Fibroblast of the conjunctiva (primary cell): ENCODE measurements at regions not wholly inside any gene's neighbourhood (a gene's known extent, or its start where the extent isn't known, plus 50 kb on each side); places are given as distances from the start of the nearest gene placed in this dataset.
"Not testable (repeated sequence)": the region's sequence is repeated elsewhere in the genome, so short reads cannot be mapped to it uniquely, and the experiment has no call there.

Experiments
- DNase-seq: peaks from one replicate; pipeline ENCODE4 v3.0.0-alpha.2; 2010; ENCODE audit warnings: low read depth

GRCh38 chr15:95698951-95699350 lies 631.5 kb upstream of the NR2F2 start:
- no peak for DNase-seq

- no peak for DNase-seq
Measured at GRCh38 chr15:95699578-95699977, 630.9 kb upstream of the NR2F2 start.

GRCh38 chr15:95700692-95701091 lies 629.8 kb upstream of the NR2F2 start:
- DNase-seq, result not testable (repeated sequence)

- DNase-seq, result no peak
Measured at GRCh38 chr15:95701410-95701809, 629.1 kb upstream of the NR2F2 start.

GRCh38 chr15:95709959-95710695 lies 620.4 kb upstream of the NR2F2 start:
- no peak for DNase-seq

GRCh38 chr15:95712785-95713184 lies 617.7 kb upstream of the NR2F2 start:
- no peak for DNase-seq

GRCh38 chr15:95713324-95713723 lies 617.2 kb upstream of the NR2F2 start:
- no peak for DNase-seq

- DNase-seq, result no peak
Measured at GRCh38 chr15:95715116-95715903, 615.2 kb upstream of the NR2F2 start.

- no peak for DNase-seq
Measured at GRCh38 chr15:95715906-95716656, 614.4 kb upstream of the NR2F2 start.

GRCh38 chr15:95716708-95717107 lies 613.8 kb upstream of the NR2F2 start:
- no peak for DNase-seq

GRCh38 chr15:95718441-95718840 lies 612.1 kb upstream of the NR2F2 start:
- no peak for DNase-seq

GRCh38 chr15:95724908-95725633 lies 605.4 kb upstream of the NR2F2 start:
- DNase-seq, result no peak

- no peak for DNase-seq
Measured at GRCh38 chr15:95726891-95727290, 603.6 kb upstream of the NR2F2 start.

GRCh38 chr15:95733931-95734330 lies 596.6 kb upstream of the NR2F2 start:
- no peak for DNase-seq

- DNase-seq, result no peak
Measured at GRCh38 chr15:95734422-95735316, 595.8 kb upstream of the NR2F2 start.

- no peak for DNase-seq
Measured at GRCh38 chr15:95737060-95737459, 593.4 kb upstream of the NR2F2 start.

- DNase-seq, result no peak
Measured at GRCh38 chr15:95739131-95739530, 591.4 kb upstream of the NR2F2 start.

GRCh38 chr15:95741830-95742229 lies 588.7 kb upstream of the NR2F2 start:
- no peak for DNase-seq

GRCh38 chr15:95742256-95742655 lies 588.2 kb upstream of the NR2F2 start:
- DNase-seq, result no peak

- peak; percentile 1 for DNase-seq
Measured at GRCh38 chr15:95742836-95743235, 587.7 kb upstream of the NR2F2 start.

- no peak for DNase-seq
Measured at GRCh38 chr15:95757171-95757570, 573.3 kb upstream of the NR2F2 start.
